ENCODE measurements at regions not wholly inside any gene's neighbourhood (a gene's known extent, or its start where the extent isn't known, plus 50 kb on each side); places are given as distances from the start of the nearest gene placed in this dataset.

DNA sequence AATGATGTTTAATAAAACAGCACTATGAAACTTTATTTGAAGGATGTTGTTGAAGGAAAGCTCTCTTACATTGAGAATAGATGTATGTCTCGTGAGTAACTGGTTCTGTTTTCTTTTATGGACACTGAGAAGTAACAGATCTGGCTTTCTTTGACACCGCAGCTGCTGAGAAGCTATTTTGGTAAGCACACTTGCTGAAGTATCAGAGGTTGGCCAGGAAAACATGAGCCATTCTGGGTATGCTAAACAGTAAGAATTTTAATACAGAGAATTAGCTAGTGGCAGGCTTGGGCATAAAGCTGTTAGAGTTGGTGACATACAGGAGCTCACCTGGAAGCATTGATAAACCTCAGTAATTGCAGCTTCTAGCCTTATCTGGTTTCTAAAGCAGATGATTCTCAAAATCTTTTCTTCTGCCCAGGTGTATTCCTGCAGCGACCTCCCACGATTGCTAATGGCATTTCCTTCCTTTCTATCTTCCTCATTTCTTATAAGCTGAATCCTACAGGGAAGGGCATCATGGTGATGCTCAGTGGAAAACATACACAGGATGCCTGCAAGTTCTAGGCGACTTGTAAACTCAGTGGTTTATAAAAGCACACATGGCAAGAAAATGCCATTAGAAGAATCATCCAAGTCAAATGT lies 291.6 kb upstream of the SLC16A7 start:
- Histone ChIP-seq H3K36me3 (replicated peaks in 1 of 2; ENCODE audit: control insufficient read depth in 1 of 2, insufficient read depth in 2 of 2, low read length in 2 of 2) (no peaks in the 10 kb centered on the region), H3K9me3 (ENCODE audit: low read length) (no peaks in the 10 kb centered on the region), H3K4me2 (ENCODE audit: low read depth, low read length) (no peak overlapping the region), H2AFZ (ENCODE audit: low read length) (no peak overlapping the region), H3K9ac (ENCODE audit: insufficient read depth, low read depth, low read length) (no peak overlapping the region), H3K4me3 (replicated peaks in 1 of 3; ENCODE audit: insufficient read depth in 1 of 3, low read depth in 2 of 3, low read length in 3 of 3) (no peak overlapping the region), H4K20me1 (ENCODE audit: insufficient read depth, low read length) (no peaks in the 10 kb centered on the region), H3K27me3 (ENCODE audit: control insufficient read depth in 1 of 2, insufficient read depth in 2 of 2, low read length in 2 of 2) (no peaks in the 10 kb centered on the region), H3K4me1 (ENCODE audit: insufficient read depth, low read length) (no peaks in the 10 kb centered on the region), H3K27ac (ENCODE audit: extremely low read length, insufficient read depth, low read length) (no peak overlapping the region), H3K79me2 (ENCODE audit: insufficient read depth, low read length) (no peaks in the 10 kb centered on the region)
- TF ChIP-seq TRIM24 (CRISPR knock-in tag; IDR thresholded peaks at IDR 0.05) (no peak), ZC3H4 (CRISPR knock-in tag; IDR thresholded peaks at IDR 0.05; ENCODE audit: borderline replicate concordance) (no peak), MTF1 (CRISPR knock-in tag; IDR thresholded peaks at IDR 0.05) (no peak), SMC3 (IDR thresholded peaks at IDR 0.05; ENCODE audit: low read length) (no peak), ZNF768 (CRISPR knock-in tag; IDR thresholded peaks at IDR 0.05) (no peak), ZNF124 (CRISPR knock-in tag; IDR thresholded peaks at IDR 0.05) (no peak)
- TF ChIP-seq, protein P1, sequence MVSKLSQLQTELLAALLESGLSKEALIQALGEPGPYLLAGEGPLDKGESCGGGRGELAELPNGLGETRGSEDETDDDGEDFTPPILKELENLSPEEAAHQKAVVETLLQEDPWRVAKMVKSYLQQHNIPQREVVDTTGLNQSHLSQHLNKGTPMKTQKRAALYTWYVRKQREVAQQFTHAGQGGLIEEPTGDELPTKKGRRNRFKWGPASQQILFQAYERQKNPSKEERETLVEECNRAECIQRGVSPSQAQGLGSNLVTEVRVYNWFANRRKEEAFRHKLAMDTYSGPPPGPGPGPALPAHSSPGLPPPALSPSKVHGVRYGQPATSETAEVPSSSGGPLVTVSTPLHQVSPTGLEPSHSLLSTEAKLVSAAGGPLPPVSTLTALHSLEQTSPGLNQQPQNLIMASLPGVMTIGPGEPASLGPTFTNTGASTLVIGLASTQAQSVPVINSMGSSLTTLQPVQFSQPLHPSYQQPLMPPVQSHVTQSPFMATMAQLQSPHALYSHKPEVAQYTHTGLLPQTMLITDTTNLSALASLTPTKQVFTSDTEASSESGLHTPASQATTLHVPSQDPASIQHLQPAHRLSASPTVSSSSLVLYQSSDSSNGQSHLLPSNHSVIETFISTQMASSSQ (IDR thresholded peaks at IDR 0.05; ENCODE audit: low read depth), result no peak
- TF ChIP-seq, protein P1 (CRISPR knock-in tag; IDR thresholded peaks at IDR 0.05; ENCODE audit: borderline replicate concordance), result no peak
- TF ChIP-seq, protein P2, sequence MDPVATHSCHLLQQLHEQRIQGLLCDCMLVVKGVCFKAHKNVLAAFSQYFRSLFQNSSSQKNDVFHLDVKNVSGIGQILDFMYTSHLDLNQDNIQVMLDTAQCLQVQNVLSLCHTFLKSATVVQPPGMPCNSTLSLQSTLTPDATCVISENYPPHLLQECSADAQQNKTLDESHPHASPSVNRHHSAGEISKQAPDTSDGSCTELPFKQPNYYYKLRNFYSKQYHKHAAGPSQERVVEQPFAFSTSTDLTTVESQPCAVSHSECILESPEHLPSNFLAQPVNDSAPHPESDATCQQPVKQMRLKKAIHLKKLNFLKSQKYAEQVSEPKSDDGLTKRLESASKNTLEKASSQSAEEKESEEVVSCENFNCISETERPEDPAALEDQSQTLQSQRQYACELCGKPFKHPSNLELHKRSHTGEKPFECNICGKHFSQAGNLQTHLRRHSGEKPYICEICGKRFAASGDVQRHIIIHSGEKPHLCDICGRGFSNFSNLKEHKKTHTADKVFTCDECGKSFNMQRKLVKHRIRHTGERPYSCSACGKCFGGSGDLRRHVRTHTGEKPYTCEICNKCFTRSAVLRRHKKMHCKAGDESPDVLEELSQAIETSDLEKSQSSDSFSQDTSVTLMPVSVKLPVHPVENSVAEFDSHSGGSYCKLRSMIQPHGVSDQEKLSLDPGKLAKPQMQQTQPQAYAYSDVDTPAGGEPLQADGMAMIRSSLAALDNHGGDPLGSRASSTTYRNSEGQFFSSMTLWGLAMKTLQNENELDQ (CRISPR knock-in tag; IDR thresholded peaks at IDR 0.05; ENCODE audit: borderline replicate concordance), result no peak
- TF ChIP-seq, protein P3, sequence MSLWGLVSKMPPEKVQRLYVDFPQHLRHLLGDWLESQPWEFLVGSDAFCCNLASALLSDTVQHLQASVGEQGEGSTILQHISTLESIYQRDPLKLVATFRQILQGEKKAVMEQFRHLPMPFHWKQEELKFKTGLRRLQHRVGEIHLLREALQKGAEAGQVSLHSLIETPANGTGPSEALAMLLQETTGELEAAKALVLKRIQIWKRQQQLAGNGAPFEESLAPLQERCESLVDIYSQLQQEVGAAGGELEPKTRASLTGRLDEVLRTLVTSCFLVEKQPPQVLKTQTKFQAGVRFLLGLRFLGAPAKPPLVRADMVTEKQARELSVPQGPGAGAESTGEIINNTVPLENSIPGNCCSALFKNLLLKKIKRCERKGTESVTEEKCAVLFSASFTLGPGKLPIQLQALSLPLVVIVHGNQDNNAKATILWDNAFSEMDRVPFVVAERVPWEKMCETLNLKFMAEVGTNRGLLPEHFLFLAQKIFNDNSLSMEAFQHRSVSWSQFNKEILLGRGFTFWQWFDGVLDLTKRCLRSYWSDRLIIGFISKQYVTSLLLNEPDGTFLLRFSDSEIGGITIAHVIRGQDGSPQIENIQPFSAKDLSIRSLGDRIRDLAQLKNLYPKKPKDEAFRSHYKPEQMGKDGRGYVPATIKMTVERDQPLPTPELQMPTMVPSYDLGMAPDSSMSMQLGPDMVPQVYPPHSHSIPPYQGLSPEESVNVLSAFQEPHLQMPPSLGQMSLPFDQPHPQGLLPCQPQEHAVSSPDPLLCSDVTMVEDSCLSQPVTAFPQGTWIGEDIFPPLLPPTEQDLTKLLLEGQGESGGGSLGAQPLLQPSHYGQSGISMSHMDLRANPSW (CRISPR knock-in tag; IDR thresholded peaks at IDR 0.05; ENCODE audit: borderline replicate concordance), result no peak
- TF ChIP-seq, protein P4, sequence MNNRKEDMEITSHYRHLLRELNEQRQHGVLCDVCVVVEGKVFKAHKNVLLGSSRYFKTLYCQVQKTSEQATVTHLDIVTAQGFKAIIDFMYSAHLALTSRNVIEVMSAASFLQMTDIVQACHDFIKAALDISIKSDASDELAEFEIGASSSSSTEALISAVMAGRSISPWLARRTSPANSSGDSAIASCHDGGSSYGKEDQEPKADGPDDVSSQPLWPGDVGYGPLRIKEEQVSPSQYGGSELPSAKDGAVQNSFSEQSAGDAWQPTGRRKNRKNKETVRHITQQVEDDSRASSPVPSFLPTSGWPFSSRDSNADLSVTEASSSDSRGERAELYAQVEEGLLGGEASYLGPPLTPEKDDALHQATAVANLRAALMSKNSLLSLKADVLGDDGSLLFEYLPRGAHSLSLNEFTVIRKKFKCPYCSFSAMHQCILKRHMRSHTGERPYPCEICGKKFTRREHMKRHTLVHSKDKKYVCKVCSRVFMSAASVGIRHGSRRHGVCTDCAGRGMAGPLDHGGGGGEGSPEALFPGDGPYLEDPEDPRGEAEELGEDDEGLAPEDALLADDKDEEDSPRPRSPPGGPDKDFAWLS (CRISPR knock-in tag; IDR thresholded peaks at IDR 0.05; ENCODE audit: borderline replicate concordance), result no peak
- TF ChIP-seq, protein P5, sequence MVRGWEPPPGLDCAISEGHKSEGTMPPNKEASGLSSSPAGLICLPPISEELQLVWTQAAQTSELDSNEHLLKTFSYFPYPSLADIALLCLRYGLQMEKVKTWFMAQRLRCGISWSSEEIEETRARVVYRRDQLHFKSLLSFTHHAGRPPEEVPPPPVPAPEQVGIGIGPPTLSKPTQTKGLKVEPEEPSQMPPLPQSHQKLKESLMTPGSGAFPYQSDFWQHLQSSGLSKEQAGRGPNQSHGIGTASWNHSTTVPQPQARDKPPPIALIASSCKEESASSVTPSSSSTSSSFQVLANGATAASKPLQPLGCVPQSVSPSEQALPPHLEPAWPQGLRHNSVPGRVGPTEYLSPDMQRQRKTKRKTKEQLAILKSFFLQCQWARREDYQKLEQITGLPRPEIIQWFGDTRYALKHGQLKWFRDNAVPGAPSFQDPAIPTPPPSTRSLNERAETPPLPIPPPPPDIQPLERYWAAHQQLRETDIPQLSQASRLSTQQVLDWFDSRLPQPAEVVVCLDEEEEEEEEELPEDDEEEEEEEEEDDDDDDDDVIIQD (CRISPR knock-in tag; IDR thresholded peaks at IDR 0.05; ENCODE audit: low read depth), result no peak
- in situ Hi-C loops (cut with HindIII; ENCODE audit: extremely low pct_ligation_motif_present, low pct_unique_long_range_greater_than_20kb), result no loop called here
- POLR2A ChIA-PET, result no interaction called here
- FAIRE-seq (no peak), DNase-seq (ENCODE audit: low spot score) (no peak), ATAC-seq (no peak)
- intact Hi-C loops (cut with micrococcal nuclease; ENCODE audit: unreplicated experiment), result no loop called here
- BruUV-seq (replicated peaks), result no TSS peak
- WGBS (ENCODE audit: low lambda C conversion rate), result 0% methylated on average over 5 of the region's 5 CpGs
- CTCF ChIA-PET (ENCODE audit: low intra/inter-chr PET ratio, low total read pairs), result no interaction called here

All from HepG2 (cell line).